ENCODE measurements at regions not wholly inside any gene's neighbourhood (a gene's known extent, or its start where the extent isn't known, plus 50 kb on each side); places are given as distances from the start of the nearest gene placed in this dataset.
"Not testable (repeated sequence)": the region's sequence is repeated elsewhere in the genome, so short reads cannot be mapped to it uniquely, and the experiment has no call there.

GRCh38 chr3:152587861-152588260, 247.1 kb upstream of the P2RY1 start:
- no peak overlapping the region for H3K4me3 ChIP-seq (ENCODE audit: low read length)
- no peak overlapping the region for H3K27ac ChIP-seq (ENCODE audit: low read depth, low read length)
- no peaks in the 10 kb centered on the region for H3K4me1 ChIP-seq (ENCODE audit: control insufficient read depth, insufficient read depth, low read length)
- no peaks in the 10 kb centered on the region for H3K36me3 ChIP-seq (ENCODE audit: control insufficient read depth, insufficient read depth, low read length)
- no peak overlapping the region for H3K9ac ChIP-seq (ENCODE audit: low read length)
- no peaks in the 10 kb centered on the region for H3K27me3 ChIP-seq (ENCODE audit: control insufficient read depth, insufficient read depth, low read length)

GRCh38 chr3:152589644-152590043, 245.3 kb upstream of the P2RY1 start:
- no peaks in the 10 kb centered on the region for H3K27me3 ChIP-seq (ENCODE audit: control insufficient read depth, insufficient read depth, low read length)
- H3K4me3 ChIP-seq (ENCODE audit: low read length), result no peak overlapping the region
- H3K36me3 ChIP-seq (ENCODE audit: control insufficient read depth, insufficient read depth, low read length), result no peaks in the 10 kb centered on the region
- H3K9ac ChIP-seq (ENCODE audit: low read length), result no peak overlapping the region
- no peak overlapping the region for H3K27ac ChIP-seq (ENCODE audit: low read depth, low read length)
- no peaks in the 10 kb centered on the region for H3K4me1 ChIP-seq (ENCODE audit: control insufficient read depth, insufficient read depth, low read length)

GRCh38 chr3:152591515-152591914, 243.4 kb upstream of the P2RY1 start:
- H3K4me3 ChIP-seq (ENCODE audit: low read length), result no peak overlapping the region
- H3K4me1 ChIP-seq (ENCODE audit: control insufficient read depth, insufficient read depth, low read length), result no peaks in the 10 kb centered on the region
- no peaks in the 10 kb centered on the region for H3K36me3 ChIP-seq (ENCODE audit: control insufficient read depth, insufficient read depth, low read length)
- no peak overlapping the region for H3K9ac ChIP-seq (ENCODE audit: low read length)
- H3K27me3 ChIP-seq (ENCODE audit: control insufficient read depth, insufficient read depth, low read length), result no peaks in the 10 kb centered on the region
- H3K27ac ChIP-seq (ENCODE audit: low read depth, low read length), result no peak overlapping the region

GRCh38 chr3:152593242-152593641, 241.7 kb upstream of the P2RY1 start:
- H3K27ac ChIP-seq (ENCODE audit: low read depth, low read length), result no peak overlapping the region
- no peak overlapping the region for H3K9ac ChIP-seq (ENCODE audit: low read length)
- H3K4me1 ChIP-seq (ENCODE audit: control insufficient read depth, insufficient read depth, low read length), result no peaks in the 10 kb centered on the region
- no peaks in the 10 kb centered on the region for H3K27me3 ChIP-seq (ENCODE audit: control insufficient read depth, insufficient read depth, low read length)
- H3K4me3 ChIP-seq (ENCODE audit: low read length), result no peak overlapping the region
- no peaks in the 10 kb centered on the region for H3K36me3 ChIP-seq (ENCODE audit: control insufficient read depth, insufficient read depth, low read length)

- no peaks in the 10 kb centered on the region for H3K4me1 ChIP-seq (ENCODE audit: control insufficient read depth, insufficient read depth, low read length)
- peak overlapping the region; percentile 2 for H3K4me3 ChIP-seq (ENCODE audit: low read length)
- no peaks in the 10 kb centered on the region for H3K36me3 ChIP-seq (ENCODE audit: control insufficient read depth, insufficient read depth, low read length)
- H3K9ac ChIP-seq (ENCODE audit: low read length), result no peak overlapping the region
- no peaks in the 10 kb centered on the region for H3K27me3 ChIP-seq (ENCODE audit: control insufficient read depth, insufficient read depth, low read length)
- peak overlapping the region; percentile 58 for H3K27ac ChIP-seq (ENCODE audit: low read depth, low read length)
These were observed 238.7 kb upstream of the P2RY1 start for GRCh38 chr3:152595975-152596821.

- H3K27me3 ChIP-seq (ENCODE audit: control insufficient read depth, insufficient read depth, low read length); H3K4me3 ChIP-seq (ENCODE audit: low read length); H3K4me1 ChIP-seq (ENCODE audit: control insufficient read depth, insufficient read depth, low read length); H3K36me3 ChIP-seq (ENCODE audit: control insufficient read depth, insufficient read depth, low read length); H3K27ac ChIP-seq (ENCODE audit: low read depth, low read length); H3K9ac ChIP-seq (ENCODE audit: low read length): not testable (repeated sequence)
These were observed 238.1 kb upstream of the P2RY1 start for GRCh38 chr3:152596832-152597231.

- H3K36me3 ChIP-seq (ENCODE audit: control insufficient read depth, insufficient read depth, low read length), result no peaks in the 10 kb centered on the region
- no peaks in the 10 kb centered on the region for H3K27me3 ChIP-seq (ENCODE audit: control insufficient read depth, insufficient read depth, low read length)
- H3K27ac ChIP-seq (ENCODE audit: low read depth, low read length), result no peak overlapping the region
- no peaks in the 10 kb centered on the region for H3K4me1 ChIP-seq (ENCODE audit: control insufficient read depth, insufficient read depth, low read length)
- H3K9ac ChIP-seq (ENCODE audit: low read length), result no peak overlapping the region
- H3K4me3 ChIP-seq (ENCODE audit: low read length), result no peak overlapping the region
These were observed 228.8 kb upstream of the P2RY1 start for GRCh38 chr3:152606146-152606545.

- Histone ChIP-seq H3K27ac (ENCODE audit: low read depth, low read length) (no peak overlapping the region), H3K36me3 (ENCODE audit: control insufficient read depth, insufficient read depth, low read length) (no peaks in the 10 kb centered on the region), H3K4me3 (ENCODE audit: low read length) (no peak overlapping the region), H3K27me3 (ENCODE audit: control insufficient read depth, insufficient read depth, low read length) (no peaks in the 10 kb centered on the region), H3K4me1 (ENCODE audit: control insufficient read depth, insufficient read depth, low read length) (no peaks in the 10 kb centered on the region), H3K9ac (ENCODE audit: low read length) (no peak overlapping the region)
These were observed 227.8 kb upstream of the P2RY1 start for GRCh38 chr3:152607179-152607578.

GRCh38 chr3:152608696-152609594, 226.0 kb upstream of the P2RY1 start:
- no peak overlapping the region for H3K4me3 ChIP-seq (ENCODE audit: low read length)
- no peak overlapping the region for H3K27ac ChIP-seq (ENCODE audit: low read depth, low read length)
- no peaks in the 10 kb centered on the region for H3K36me3 ChIP-seq (ENCODE audit: control insufficient read depth, insufficient read depth, low read length)
- H3K9ac ChIP-seq (ENCODE audit: low read length), result no peak overlapping the region
- no peaks in the 10 kb centered on the region for H3K4me1 ChIP-seq (ENCODE audit: control insufficient read depth, insufficient read depth, low read length)
- H3K27me3 ChIP-seq (ENCODE audit: control insufficient read depth, insufficient read depth, low read length), result no peaks in the 10 kb centered on the region

- no peaks in the 10 kb centered on the region for H3K27me3 ChIP-seq (ENCODE audit: control insufficient read depth, insufficient read depth, low read length)
- H3K36me3 ChIP-seq (ENCODE audit: control insufficient read depth, insufficient read depth, low read length), result no peaks in the 10 kb centered on the region
- H3K4me3 ChIP-seq (ENCODE audit: low read length), result no peak overlapping the region
These were observed 225.0 kb upstream of the P2RY1 start for GRCh38 chr3:152609891-152610290.

GRCh38 chr3:152610622-152611021, 224.3 kb upstream of the P2RY1 start:
- H3K27me3 ChIP-seq (ENCODE audit: control insufficient read depth, insufficient read depth, low read length), result no peaks in the 10 kb centered on the region
- H3K36me3 ChIP-seq (ENCODE audit: control insufficient read depth, insufficient read depth, low read length), result no peaks in the 10 kb centered on the region
- H3K4me3 ChIP-seq (ENCODE audit: low read length), result no peak overlapping the region
- no peak overlapping the region for H3K27ac ChIP-seq (ENCODE audit: low read depth, low read length)
- no peak overlapping the region for H3K9ac ChIP-seq (ENCODE audit: low read length)
- no peaks in the 10 kb centered on the region for H3K4me1 ChIP-seq (ENCODE audit: control insufficient read depth, insufficient read depth, low read length)

More at GRCh38 chr3:152609891-152610290, 225.0 kb upstream of the P2RY1 start:
- H3K27ac ChIP-seq (ENCODE audit: low read depth, low read length), result no peak overlapping the region
- no peak overlapping the region for H3K9ac ChIP-seq (ENCODE audit: low read length)
- H3K4me1 ChIP-seq (ENCODE audit: control insufficient read depth, insufficient read depth, low read length), result no peaks in the 10 kb centered on the region

GRCh38 chr3:152611905-152612304, 223.0 kb upstream of the P2RY1 start:
- H3K4me1 ChIP-seq (ENCODE audit: control insufficient read depth, insufficient read depth, low read length), result no peaks in the 10 kb centered on the region
- no peak overlapping the region for H3K4me3 ChIP-seq (ENCODE audit: low read length)
- H3K27ac ChIP-seq (ENCODE audit: low read depth, low read length), result peak overlapping the region; percentile 66
- H3K36me3 ChIP-seq (ENCODE audit: control insufficient read depth, insufficient read depth, low read length), result no peaks in the 10 kb centered on the region
- no peaks in the 10 kb centered on the region for H3K27me3 ChIP-seq (ENCODE audit: control insufficient read depth, insufficient read depth, low read length)
- no peak overlapping the region for H3K9ac ChIP-seq (ENCODE audit: low read length)

All from rectal smooth muscle tissue (tissue), 1 donor.